GM10266 (cell line): ENCODE measurements at regions not wholly inside any gene's neighbourhood (a gene's known extent, or its start where the extent isn't known, plus 50 kb on each side); places are given as distances from the start of the nearest gene placed in this dataset.

Experiments used
- DNase-seq: peaks from one replicate; pipeline ENCODE4 v3.0.0; 2012; ENCODE audit errors: extremely low spot score
- TF ChIP-seq, protein P1 (sequence below): IDR thresholded peaks from 2 replicates; pipeline ENCODE4 v1.5.1; 2012; ENCODE audit warnings: mild to moderate bottlenecking, low read depth; ENCODE audit not compliant: control insufficient read depth, insufficient read depth; ENCODE audit errors: missing control alignments

DNA sequence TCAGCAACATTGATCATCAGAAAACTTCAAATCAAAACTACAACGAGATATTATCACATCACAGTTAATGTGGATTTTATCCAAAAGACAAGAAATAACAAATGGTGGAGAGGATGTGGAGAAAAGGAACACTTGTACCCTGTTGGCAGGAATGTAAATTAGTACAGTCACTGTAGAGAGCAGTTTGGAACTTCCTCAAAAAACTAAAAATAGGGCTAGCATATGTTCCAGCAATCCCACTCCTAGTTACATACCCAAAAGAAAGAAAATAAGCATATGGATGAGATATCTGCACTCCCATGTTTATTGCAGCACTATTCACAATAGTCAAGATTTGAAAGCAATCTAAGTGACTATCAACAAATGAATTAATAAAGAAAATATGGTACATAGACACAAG is 887.7 kb upstream of the MAN1A1 start:
- TF ChIP-seq, protein P1, sequence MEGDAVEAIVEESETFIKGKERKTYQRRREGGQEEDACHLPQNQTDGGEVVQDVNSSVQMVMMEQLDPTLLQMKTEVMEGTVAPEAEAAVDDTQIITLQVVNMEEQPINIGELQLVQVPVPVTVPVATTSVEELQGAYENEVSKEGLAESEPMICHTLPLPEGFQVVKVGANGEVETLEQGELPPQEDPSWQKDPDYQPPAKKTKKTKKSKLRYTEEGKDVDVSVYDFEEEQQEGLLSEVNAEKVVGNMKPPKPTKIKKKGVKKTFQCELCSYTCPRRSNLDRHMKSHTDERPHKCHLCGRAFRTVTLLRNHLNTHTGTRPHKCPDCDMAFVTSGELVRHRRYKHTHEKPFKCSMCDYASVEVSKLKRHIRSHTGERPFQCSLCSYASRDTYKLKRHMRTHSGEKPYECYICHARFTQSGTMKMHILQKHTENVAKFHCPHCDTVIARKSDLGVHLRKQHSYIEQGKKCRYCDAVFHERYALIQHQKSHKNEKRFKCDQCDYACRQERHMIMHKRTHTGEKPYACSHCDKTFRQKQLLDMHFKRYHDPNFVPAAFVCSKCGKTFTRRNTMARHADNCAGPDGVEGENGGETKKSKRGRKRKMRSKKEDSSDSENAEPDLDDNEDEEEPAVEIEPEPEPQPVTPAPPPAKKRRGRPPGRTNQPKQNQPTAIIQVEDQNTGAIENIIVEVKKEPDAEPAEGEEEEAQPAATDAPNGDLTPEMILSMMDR: no peak
- no peak for DNase-seq

DNA sequence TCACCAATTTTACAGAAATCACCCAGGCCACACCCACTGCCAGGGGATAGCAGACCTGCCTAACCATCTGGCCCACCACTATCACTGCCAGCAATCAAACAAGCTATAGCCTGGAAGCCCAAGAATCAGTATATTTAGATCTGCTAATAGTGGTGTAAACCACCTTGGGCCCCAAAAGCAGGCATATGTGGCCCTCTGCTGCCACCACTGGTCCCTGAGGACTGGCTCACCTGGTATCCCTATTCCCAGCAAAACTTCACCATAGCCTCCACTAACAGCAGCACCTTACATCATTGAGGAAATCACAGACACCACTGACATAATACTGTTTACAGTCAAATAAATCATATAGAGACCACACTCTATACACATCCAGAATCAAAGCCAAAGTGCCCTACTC is 880.4 kb upstream of the MAN1A1 start:
- DNase-seq: no peak
- TF ChIP-seq, protein P1: no peak

- TF ChIP-seq, protein P1: no peak
- no peak for DNase-seq
Observed at GRCh38 chr6:120228297-120228696, 878.7 kb upstream of the MAN1A1 start.

- TF ChIP-seq, protein P1: no peak
- DNase-seq: no peak
Observed at GRCh38 chr6:120219339-120219738, 869.8 kb upstream of the MAN1A1 start.

DNA sequence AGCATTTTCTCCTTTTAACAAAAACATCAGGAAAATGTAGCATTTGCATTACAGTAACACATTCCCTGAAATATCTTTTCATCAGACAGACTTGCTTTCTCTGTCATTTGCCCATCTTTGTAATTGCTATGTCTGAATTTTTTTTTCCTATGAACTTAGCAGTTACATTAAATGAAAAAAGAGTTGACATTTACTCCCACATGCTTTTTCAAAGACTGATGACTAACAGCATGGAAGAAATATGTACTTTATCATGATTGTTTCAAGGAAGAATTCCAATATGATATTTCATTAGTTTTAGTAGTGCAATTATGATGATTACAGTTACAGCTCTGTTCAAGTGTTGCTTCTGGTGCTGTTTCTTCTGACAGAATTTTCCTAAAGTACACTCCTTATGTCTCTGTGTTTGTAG is 864.5 kb upstream of the MAN1A1 start:
- no peak for DNase-seq
- TF ChIP-seq, protein P1: no peak

DNA sequence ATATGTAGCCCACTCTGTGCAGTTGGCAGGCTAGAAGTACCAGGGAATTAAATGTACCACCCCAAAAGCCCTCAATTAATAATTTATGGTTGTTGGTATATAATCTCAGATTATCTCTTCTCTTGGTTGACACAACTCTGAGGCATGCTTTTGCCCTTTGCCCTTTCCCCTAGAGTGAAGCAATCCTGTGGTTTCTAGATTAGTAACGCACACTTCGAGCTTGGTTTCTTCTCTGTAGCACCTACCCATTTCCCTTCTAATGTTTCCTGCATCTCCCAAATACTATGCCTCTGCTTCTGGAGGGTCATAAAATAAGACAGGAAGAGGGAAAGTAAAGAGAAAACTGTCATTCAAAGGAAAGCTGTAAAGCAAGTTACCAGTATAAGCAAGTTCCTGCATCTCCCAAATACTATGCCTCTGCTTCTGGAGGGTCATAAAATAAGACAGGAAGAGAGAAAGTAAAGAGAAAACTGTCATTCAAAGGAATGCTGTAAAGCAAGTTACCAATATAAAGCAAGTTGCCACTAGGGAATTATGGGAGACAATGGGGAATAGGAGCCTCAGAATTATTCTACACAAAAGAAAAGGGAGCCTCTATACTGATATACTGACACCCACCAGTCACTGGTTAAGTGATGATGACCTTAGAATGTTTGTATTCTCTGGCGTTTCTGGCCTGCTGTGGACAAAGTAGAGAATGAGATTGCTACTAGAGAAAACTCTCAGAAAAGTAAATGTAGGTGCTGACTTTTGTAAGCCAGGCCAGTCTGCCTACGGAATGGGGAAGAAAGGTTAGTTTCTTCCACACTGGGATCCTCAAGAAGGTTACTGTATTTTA is 862.6 kb upstream of the MAN1A1 start:
- TF ChIP-seq, protein P1: no peak
- no peak for DNase-seq

GRCh38 chr6:120202878-120203277 is 853.3 kb upstream of the MAN1A1 start:
- TF ChIP-seq, protein P1: no peak
- DNase-seq: no peak
